HCT116 (cell line): ENCODE measurements at regions not wholly inside any gene's neighbourhood (a gene's known extent, or its start where the extent isn't known, plus 50 kb on each side); places are given as distances from the start of the nearest gene placed in this dataset.

ENCODE experiments used
- ATAC-seq: fragments of 200-7000 bp; cut with Tn5 transposase; 2 replicates; pipeline ENCODE4 v1.9.1; 2020; ENCODE audit warnings: mild to moderate bottlenecking, moderate library complexity
- BruUV-seq: library from RNA; stranded (reverse); fragments of 400-500 nt; replicated peaks from 2 replicates; lab custom pipeline; 2021; lab: Mats Ljungman, UMichigan
- CTCF ChIA-PET: fragments of 300-600 bp; sonication (Branson Sonifier 250); formaldehyde crosslinking; loops from one replicate; lab custom pipeline; 2021; ENCODE audit warnings: antibody characterized with exemption; lab: Charles Lee
- POLR2A ChIA-PET: fragments of 300-600, 350-600 bp; sonication (Branson Sonifier 250); formaldehyde crosslinking; loops from one replicate; lab custom pipeline; 2021; ENCODE audit warnings: antibody characterized with exemption; lab: Charles Lee
- RAD21 ChIA-PET, 2 experiments: fragments of 300-600 bp; sonication (Branson Sonifier 250); formaldehyde crosslinking; loops; one replicate each; lab custom pipeline; 2023; ENCODE audit warnings: low total read pairs in 2 of 2; ENCODE audit not compliant: uncharacterized antibody in 2 of 2, unreplicated experiment in 2 of 2, low non-redundant PET in 1 of 2; lab: Charles Lee
- DNase-seq: peaks from one replicate; pipeline ENCODE4 v3.0.0-alpha.2; 2010; ENCODE audit warnings: low read depth, low spot score
- H2AFZ ChIP-seq: fragments of 200-600 bp; shearing (Covaris generic), sonication (generic); 2 replicates; pipeline ENCODE4 v1.6.1; 2017; ENCODE audit warnings: low read depth, mixed run types, mixed read lengths, antibody characterized with exemption, low read length; ENCODE audit not compliant: poor library complexity, severe bottlenecking
- H3K27ac ChIP-seq: 2 replicates; pipeline ENCODE4 v1.5.1; 2012; ENCODE audit warnings: low read depth, low read length
- H3K27me3 ChIP-seq: fragments of 200-600 bp; sonication (generic); 2 replicates; pipeline ENCODE4 v1.6.1; 2016; ENCODE audit warnings: mixed run types, low read length, mixed read lengths; ENCODE audit not compliant: insufficient read depth
- H3K36me3 ChIP-seq, 2 experiments: fragments of 200-500 bp in 1 of 2; fragments of 200-600 bp in 1 of 2; sonication (Bioruptor generic) in 1 of 2; sonication (generic) in 1 of 2; 2 replicates each; pipeline versions ENCODE4 v1.5.1 to v1.6.1; 2014 to 2016; ENCODE audit warnings: low read length in 2 of 2, inconsistent platforms in 1 of 2, mixed read lengths in 1 of 2, mixed run types in 1 of 2; ENCODE audit not compliant: insufficient read depth in 2 of 2, control insufficient read depth in 1 of 2
- H3K4me1 ChIP-seq, 2 experiments: fragments of 200-600 bp in 1 of 2; sonication (generic) in 1 of 2; 2 replicates each; pipeline versions ENCODE4 v1.5.1 to v1.6.1; 2012 to 2017; ENCODE audit warnings: low read length in 2 of 2, inconsistent platforms in 1 of 2, mild to moderate bottlenecking in 1 of 2, mixed read lengths in 1 of 2, mixed run types in 1 of 2, moderate library complexity in 1 of 2; ENCODE audit not compliant: insufficient read depth in 2 of 2, control insufficient read depth in 1 of 2
- H3K4me2 ChIP-seq: fragments of 200-600 bp; sonication (generic); 2 replicates; pipeline ENCODE4 v1.6.1; 2017; ENCODE audit warnings: mixed run types, low read length, mixed read lengths
- H3K4me3 ChIP-seq, 2 experiments: fragments of 200-600 bp in 1 of 2; sonication (generic) in 1 of 2; replicated peaks in 1 of 2; 2 replicates each; pipeline ENCODE4 v1.5.1; 2011 to 2016; ENCODE audit warnings: low read length in 2 of 2, control low read depth in 1 of 2, low read depth in 1 of 2, mild to moderate bottlenecking in 1 of 2, mixed read lengths in 1 of 2, mixed run types in 1 of 2
- H3K79me2 ChIP-seq: fragments of 200-600 bp; sonication (generic); 2 replicates; pipeline ENCODE4 v1.6.1; 2017; ENCODE audit warnings: mild to moderate bottlenecking, mixed run types, low read length, moderate library complexity, mixed read lengths; ENCODE audit not compliant: insufficient read depth
- H3K9ac ChIP-seq: fragments of 200-600 bp; sonication (generic); 2 replicates; pipeline ENCODE4 v1.6.1; 2016; ENCODE audit warnings: low read length, mixed read lengths
- H3K9me2 ChIP-seq: fragments of 200-600 bp; sonication (generic), shearing (Covaris generic); 2 replicates; pipeline ENCODE4 v1.6.1; 2017; ENCODE audit warnings: mixed run types, mild to moderate bottlenecking, moderate library complexity; ENCODE audit not compliant: insufficient read depth
- H3K9me3 ChIP-seq, 2 experiments: fragments of 200-500 bp in 1 of 2; fragments of 200-600 bp in 1 of 2; sonication (Bioruptor generic) in 1 of 2; sonication (generic) in 1 of 2; 2 replicates each; pipeline ENCODE4 v1.6.1; 2014 to 2017; ENCODE audit warnings: low read length in 2 of 2, mixed read lengths in 2 of 2, inconsistent platforms in 1 of 2, low read depth in 1 of 2, mild to moderate bottlenecking in 1 of 2, mixed run types in 1 of 2, moderate library complexity in 1 of 2; ENCODE audit not compliant: control insufficient read depth in 1 of 2, insufficient read depth in 1 of 2
- H4K20me1 ChIP-seq: fragments of 200-600 bp; sonication (generic), shearing (Covaris generic); 2 replicates; pipeline ENCODE4 v1.6.1; 2017; ENCODE audit warnings: mixed run types, mild to moderate bottlenecking, moderate library complexity; ENCODE audit not compliant: insufficient read depth
- ATF3 ChIP-seq: IDR thresholded peaks from 2 replicates; pipeline ENCODE4 v1.6.1; 2012
- CBX3 ChIP-seq: IDR thresholded peaks from 2 replicates; pipeline ENCODE4 v1.6.1; 2012; ENCODE audit warnings: low read depth
- CEBPB ChIP-seq: IDR thresholded peaks from 2 replicates; pipeline ENCODE4 v1.6.1; 2012; ENCODE audit warnings: low read depth
- ELF1 ChIP-seq: IDR thresholded peaks from 2 replicates; pipeline ENCODE4 v1.6.1; 2012; ENCODE audit warnings: low read depth, borderline replicate concordance
- EZH2 ChIP-seq: fragments of 200-600 bp; sonication (generic); IDR thresholded peaks from 2 replicates; pipeline ENCODE4 v1.6.1; 2017; ENCODE audit warnings: antibody characterized with exemption, mixed run types
- RAD21 ChIP-seq: IDR thresholded peaks from 2 replicates; pipeline ENCODE4 v1.6.1; 2012; ENCODE audit warnings: low read depth, mild to moderate bottlenecking
- REST ChIP-seq: IDR thresholded peaks from 2 replicates; pipeline ENCODE4 v1.6.1; 2012; ENCODE audit warnings: low read depth
- SIN3A ChIP-seq: IDR thresholded peaks from 2 replicates; pipeline ENCODE4 v1.6.1; 2012; ENCODE audit warnings: low read depth
- SP1 ChIP-seq: IDR thresholded peaks from 2 replicates; pipeline ENCODE4 v1.6.1; 2012; ENCODE audit warnings: low read depth
- TCF7L2 ChIP-seq: IDR thresholded peaks from 2 replicates; pipeline ENCODE4 v1.7.0; 2011; ENCODE audit warnings: borderline replicate concordance, inconsistent platforms; ENCODE audit not compliant: insufficient read depth, insufficient read length; ENCODE audit errors: extremely low read depth
- ZNF274 ChIP-seq: fragments of 200-500 bp; sonication (Bioruptor generic); IDR thresholded peaks from 2 replicates; pipeline ENCODE4 v1.6.1; 2014; ENCODE audit warnings: mild to moderate bottlenecking, low read depth, low read length, inconsistent platforms
- intact Hi-C: fragments of 100-400 bp; cut with micrococcal nuclease; formaldehyde crosslinking; loops from 2 replicates; pipeline ENCODE4 v1.10.0; 2022

GRCh38 chr1:238980053-238980452, 406.3 kb upstream of the CHRM3 start:
- no peak overlapping the region for H2AFZ ChIP-seq
- TF ChIP-seq REST (no peak), CBX3 (no peak), ZNF274 (no peak)
- TF ChIP-seq, all 23 proteins: peak for 0
- H3K79me2 ChIP-seq: no peaks in the 10 kb centered on the region
- H3K27ac ChIP-seq: no peak overlapping the region
- ChIA-PET RAD21 (no interaction called here), POLR2A (no interaction called here), CTCF (no interaction called here)
- H3K4me2 ChIP-seq: no peak overlapping the region
- intact Hi-C loops: no loop called here
- ATAC-seq (no peak), DNase-seq (no peak)
- H3K9me3 ChIP-seq: peaks cover 0 to 21% of the 10 kb centered on the region in 2 experiments; a peak in 2 of 4 replicates
- H3K27me3 ChIP-seq: no peaks in the 10 kb centered on the region
- H3K9me2 ChIP-seq: no peaks in the 10 kb centered on the region
- no peaks in the 10 kb centered on the region for H3K36me3 ChIP-seq
- BruUV-seq: no TSS peak
- H4K20me1 ChIP-seq: no peaks in the 10 kb centered on the region
- no peak overlapping the region for H3K9ac ChIP-seq
- no peaks in the 10 kb centered on the region for H3K4me1 ChIP-seq
- H3K4me3 ChIP-seq: no peak overlapping the region

- Histone ChIP-seq H3K9me2 (no peaks in the 10 kb centered on the region), H3K27me3 (no peaks in the 10 kb centered on the region), H3K9me3 (peaks cover 19 to 23% of the 10 kb centered on the region in 2 experiments; a peak in 3 of 4 replicates), H2AFZ (no peak overlapping the region), H4K20me1 (no peaks in the 10 kb centered on the region), H3K4me2 (no peak overlapping the region), H3K9ac (no peak overlapping the region), H3K36me3 (no peaks in the 10 kb centered on the region), H3K79me2 (no peaks in the 10 kb centered on the region), H3K27ac (no peak overlapping the region), H3K4me1 (no peaks in the 10 kb centered on the region), H3K4me3 (no peak overlapping the region)
- ChIA-PET CTCF (no interaction called here), RAD21 (no interaction called here), POLR2A (no interaction called here)
- DNase-seq: no peak
- no peak for ATAC-seq
- intact Hi-C loops: no loop called here
- BruUV-seq: no TSS peak
- no peak for TF ChIP-seq TCF7L2
- TF ChIP-seq ZNF274: no peak
- TF ChIP-seq SIN3A: no peak
- TF ChIP-seq SP1: no peak
- TF ChIP-seq ATF3: no peak
- TF ChIP-seq REST: no peak
- TF ChIP-seq ELF1: no peak
- TF ChIP-seq CEBPB: no peak
- no peak for TF ChIP-seq CBX3
- TF ChIP-seq RAD21: no peak
- no peak for TF ChIP-seq EZH2
Observed at GRCh38 chr1:238964631-238965030, 421.7 kb upstream of the CHRM3 start.
